Neuronal stem cell (in vitro differentiated cells): ENCODE measurements at regions not wholly inside any gene's neighbourhood (a gene's known extent, or its start where the extent isn't known, plus 50 kb on each side); places are given as distances from the start of the nearest gene placed in this dataset.

Experiments
- DNase-seq: peaks from one replicate; pipeline ENCODE4 v3.0.0-alpha.2; 2013; ENCODE audit warnings: low spot score
- H2AFZ ChIP-seq: one replicate; pipeline ENCODE4 v1.6.1; 2013; ENCODE audit warnings: mild to moderate bottlenecking, low read length, inconsistent platforms
- H2AK5ac ChIP-seq: 2 replicates; pipeline ENCODE4 v1.6.1; 2013; ENCODE audit warnings: low read depth, mild to moderate bottlenecking, inconsistent platforms, low read length, moderate library complexity, mixed read lengths
- H2BK120ac ChIP-seq: 2 replicates; pipeline ENCODE4 v1.6.1; 2013; ENCODE audit warnings: low read depth, mild to moderate bottlenecking, inconsistent platforms, low read length, moderate library complexity, mixed read lengths
- H2BK12ac ChIP-seq: one replicate; pipeline ENCODE4 v1.6.1; 2013; ENCODE audit warnings: low read length, inconsistent platforms
- H2BK15ac ChIP-seq: 2 replicates; pipeline ENCODE4 v1.6.1; 2013; ENCODE audit warnings: mild to moderate bottlenecking, low read length, inconsistent platforms, mixed read lengths
- H2BK5ac ChIP-seq: one replicate; pipeline ENCODE4 v1.6.1; 2013; ENCODE audit warnings: inconsistent platforms, mild to moderate bottlenecking, low read length, moderate library complexity
- H3K14ac ChIP-seq: one replicate; pipeline ENCODE4 v1.6.1; 2013; ENCODE audit warnings: low read length, inconsistent platforms
- H3K18ac ChIP-seq: 2 replicates; pipeline ENCODE4 v1.6.1; 2013; ENCODE audit warnings: low read length, inconsistent platforms
- H3K23ac ChIP-seq: 2 replicates; pipeline ENCODE4 v1.6.1; 2013; ENCODE audit warnings: low read depth, mild to moderate bottlenecking, mixed read lengths, low read length, inconsistent platforms; ENCODE audit not compliant: poor library complexity
- H3K27ac ChIP-seq: replicated peaks from 3 replicates; pipeline ENCODE4 v1.5.1; 2013; ENCODE audit warnings: low read length, inconsistent platforms
- H3K27me3 ChIP-seq, 3 experiments: 2 replicates each; pipeline ENCODE4 v1.6.1; 2013; ENCODE audit warnings: low read length in 3 of 3, mild to moderate bottlenecking in 2 of 3, inconsistent platforms in 1 of 3, low read depth in 1 of 3, mixed read lengths in 1 of 3, moderate library complexity in 1 of 3; ENCODE audit not compliant: control insufficient read depth in 3 of 3, insufficient read depth in 3 of 3
- H3K36me3 ChIP-seq, 2 donors: replicated peaks in 1 of 2; 2 replicates each; pipeline ENCODE4 v1.6.1; 2013; ENCODE audit warnings: low read length in 2 of 2; ENCODE audit not compliant: control insufficient read depth in 2 of 2, insufficient read depth in 2 of 2
- H3K4ac ChIP-seq: 2 replicates; pipeline ENCODE4 v1.6.1; 2013; ENCODE audit warnings: inconsistent platforms, mild to moderate bottlenecking, low read length, moderate library complexity
- H3K4me1 ChIP-seq, 2 donors: 1 replicate in 1 of 2; 2 replicates in 1 of 2; pipeline ENCODE4 v1.6.1; 2013; ENCODE audit warnings: low read length in 2 of 2, low read depth in 1 of 2; ENCODE audit not compliant: control insufficient read depth in 2 of 2, insufficient read depth in 1 of 2
- H3K4me2 ChIP-seq: one replicate; pipeline ENCODE4 v1.6.1; 2013; ENCODE audit warnings: mild to moderate bottlenecking, low read length, inconsistent platforms; ENCODE audit not compliant: insufficient read depth, poor library complexity, severe bottlenecking
- H3K4me3 ChIP-seq, 2 donors: 2 replicates each; pipeline ENCODE4 v1.5.1; 2013; ENCODE audit warnings: low read length in 2 of 2, mild to moderate bottlenecking in 2 of 2, inconsistent platforms in 1 of 2, moderate library complexity in 1 of 2
- H3K79me1 ChIP-seq: one replicate; pipeline ENCODE4 v1.6.1; 2013; ENCODE audit warnings: low read depth, mild to moderate bottlenecking, inconsistent platforms, low read length, moderate library complexity
- H3K9ac ChIP-seq: one replicate; pipeline ENCODE4 v1.6.1; 2013; ENCODE audit warnings: mild to moderate bottlenecking, low read depth, low read length, inconsistent platforms; ENCODE audit not compliant: poor library complexity
- H3K9me3 ChIP-seq, 2 donors: replicated peaks in 1 of 2; 2 replicates each; pipeline versions ENCODE3 to v1.6.1; 2013; ENCODE audit warnings: low read length in 2 of 2, mild to moderate bottlenecking in 2 of 2, inconsistent platforms in 1 of 2, low read depth in 1 of 2, mixed read lengths in 1 of 2, moderate library complexity in 1 of 2; ENCODE audit not compliant: control insufficient read depth in 2 of 2, insufficient read depth in 1 of 2
- H4K8ac ChIP-seq: one replicate; pipeline ENCODE4 v1.6.1; 2013; ENCODE audit warnings: low read depth, mild to moderate bottlenecking, inconsistent platforms, low read length, moderate library complexity
- H4K91ac ChIP-seq: one replicate; pipeline ENCODE4 v1.6.1; 2013; ENCODE audit warnings: low read length, low read depth, mild to moderate bottlenecking, inconsistent platforms; ENCODE audit not compliant: poor library complexity
- WGBS, 2 donors: extraction: QIAGEN DNeasy Blood & Tissue Kit; methylation state at CpG; one replicate each; pipeline ENCODE4 v1.1.7; 2013; ENCODE audit warnings: missing lambda C conversion rate in 2 of 2, mixed read lengths in 1 of 2; ENCODE audit not compliant: insufficient read length in 2 of 2, insufficient replicate concordance in 1 of 2; ENCODE audit errors: extremely low coverage in 2 of 2; 5-methylcytosine and 5-hydroxymethylcytosine counted together

GRCh38 chr6:17182961-17183360 lies 81.1 kb downstream of the STMND1 start:
- no peak for DNase-seq
- no peak overlapping the region for H2BK15ac ChIP-seq
- H3K9ac ChIP-seq: no peak overlapping the region
- H3K23ac ChIP-seq: no peak overlapping the region
- H2AK5ac ChIP-seq: no peak overlapping the region
- H2BK5ac ChIP-seq: no peak overlapping the region
- no peak overlapping the region for H4K91ac ChIP-seq
- H3K79me1 ChIP-seq: no peaks in the 10 kb centered on the region
- no peak overlapping the region for H2BK12ac ChIP-seq
- H3K4me1 ChIP-seq: no peaks in the 10 kb centered on the region
- H3K4me2 ChIP-seq: no peak overlapping the region
- H3K27ac ChIP-seq: no peak overlapping the region
- no peaks in the 10 kb centered on the region for H3K27me3 ChIP-seq
- H3K4ac ChIP-seq: no peak overlapping the region
- H3K18ac ChIP-seq: peak overlapping the region; percentile 60
- no peak overlapping the region for H2AFZ ChIP-seq
- no peak overlapping the region for H3K14ac ChIP-seq
- no peaks in the 10 kb centered on the region for H3K36me3 ChIP-seq
- no peak overlapping the region for H4K8ac ChIP-seq
- no peaks in the 10 kb centered on the region for H3K9me3 ChIP-seq
- no peak overlapping the region for H2BK120ac ChIP-seq
- WGBS, 2 donors: no CpG with 5 or more reads among the region's 2 CpGs
- no peak overlapping the region for H3K4me3 ChIP-seq

- H4K8ac ChIP-seq: no peak overlapping the region
Measured at GRCh38 chr6:17186925-17187324, 85.1 kb downstream of the STMND1 start.

GRCh38 chr6:17193106-17193775 lies 87.9 kb upstream of the RBM24 start:
- Histone ChIP-seq H3K18ac (no peak overlapping the region), H2AFZ (no peak overlapping the region), H4K8ac (no peak overlapping the region), H3K36me3 (no peaks in the 10 kb centered on the region), H3K9me3 (no peaks in the 10 kb centered on the region), H3K4me2 (no peak overlapping the region), H3K9ac (no peak overlapping the region), H2BK15ac (no peak overlapping the region), H4K91ac (no peak overlapping the region), H3K27me3 (no peaks in the 10 kb centered on the region), H2BK12ac (no peak overlapping the region), H3K23ac (no peak overlapping the region), H3K14ac (no peak overlapping the region), H3K79me1 (no peaks in the 10 kb centered on the region), H3K4me3 (no peak overlapping the region), H2BK5ac (no peak overlapping the region), H2AK5ac (no peak overlapping the region), H3K4ac (no peak overlapping the region), H2BK120ac (no peak overlapping the region), H3K4me1 (no peaks in the 10 kb centered on the region), H3K27ac (no peak overlapping the region)
- no peak for DNase-seq
- WGBS, 2 donors: no CpG with 5 or more reads among the region's 3 CpGs

More at GRCh38 chr6:17186925-17187324, 85.1 kb downstream of the STMND1 start:
- H2BK12ac ChIP-seq: no peak overlapping the region
- no peak overlapping the region for H3K4me3 ChIP-seq
- no peak overlapping the region for H2BK5ac ChIP-seq
- no peak overlapping the region for H3K18ac ChIP-seq
- H2BK15ac ChIP-seq: no peak overlapping the region
- DNase-seq: no peak
- no peaks in the 10 kb centered on the region for H3K27me3 ChIP-seq
- no peak overlapping the region for H2BK120ac ChIP-seq
- no peaks in the 10 kb centered on the region for H3K36me3 ChIP-seq
- no peaks in the 10 kb centered on the region for H3K79me1 ChIP-seq
- no peak overlapping the region for H2AFZ ChIP-seq
- H3K9me3 ChIP-seq: no peaks in the 10 kb centered on the region
- WGBS, 2 donors: no CpG with 5 or more reads among the region's 1 CpG
- H3K14ac ChIP-seq: no peak overlapping the region
- no peak overlapping the region for H2AK5ac ChIP-seq
- H3K23ac ChIP-seq: no peak overlapping the region
- H3K27ac ChIP-seq: no peak overlapping the region
- no peak overlapping the region for H3K9ac ChIP-seq
- no peak overlapping the region for H4K91ac ChIP-seq
- no peaks in the 10 kb centered on the region for H3K4me1 ChIP-seq
- H3K4me2 ChIP-seq: no peak overlapping the region
- no peak overlapping the region for H3K4ac ChIP-seq

DNA sequence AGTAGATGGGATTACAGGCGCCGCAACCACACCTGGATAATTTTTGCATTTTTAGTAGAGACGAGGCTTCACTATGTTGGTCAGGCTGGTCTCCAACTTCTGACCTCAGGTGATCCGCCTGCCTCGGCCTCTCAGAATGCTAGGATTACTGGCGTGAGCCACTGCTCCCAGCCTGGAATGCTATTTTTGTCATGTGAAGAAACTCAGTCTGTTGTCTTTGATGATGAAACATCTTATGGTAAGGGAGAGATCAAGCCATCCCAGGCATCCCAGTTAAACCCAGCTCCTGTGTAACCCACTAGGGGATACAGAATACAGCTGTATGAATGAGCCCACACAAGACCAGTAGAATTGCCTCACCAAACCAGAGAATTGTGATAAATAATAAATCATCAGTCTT lies 83.6 kb upstream of the RBM24 start:
- H3K23ac ChIP-seq: no peak overlapping the region
- no peak overlapping the region for H2BK5ac ChIP-seq
- no peak overlapping the region for H2BK15ac ChIP-seq
- no peak overlapping the region for H3K14ac ChIP-seq
- no peak for DNase-seq
- no peaks in the 10 kb centered on the region for H3K4me1 ChIP-seq
- H3K4me2 ChIP-seq: no peak overlapping the region
- H3K4ac ChIP-seq: no peak overlapping the region
- no peaks in the 10 kb centered on the region for H3K79me1 ChIP-seq
- H3K27me3 ChIP-seq: no peaks in the 10 kb centered on the region
- H2BK120ac ChIP-seq: no peak overlapping the region
- H3K9ac ChIP-seq: no peak overlapping the region
- H2AFZ ChIP-seq: no peak overlapping the region
- H2BK12ac ChIP-seq: no peak overlapping the region
- H4K8ac ChIP-seq: no peak overlapping the region
- no peak overlapping the region for H2AK5ac ChIP-seq
- no peak overlapping the region for H4K91ac ChIP-seq
- H3K36me3 ChIP-seq: no peaks in the 10 kb centered on the region
- no peak overlapping the region for H3K27ac ChIP-seq
- no peaks in the 10 kb centered on the region for H3K9me3 ChIP-seq
- no CpG with 5 or more reads among the region's 6 CpGs for WGBS, 2 donors
- no peak overlapping the region for H3K4me3 ChIP-seq
- no peak overlapping the region for H3K18ac ChIP-seq
